Mammary epithelial cell (primary cell): ENCODE measurements at regions not wholly inside any gene's neighbourhood (a gene's known extent, or its start where the extent isn't known, plus 50 kb on each side); places are given as distances from the start of the nearest gene placed in this dataset.

Experiments
- CTCF ChIP-seq, 2 donors: IDR thresholded peaks in 1 of 2; conservative IDR thresholded peaks in 1 of 2; 2 replicates each; pipeline ENCODE4 v1.5.1; 2011 to 2012; ENCODE audit warnings: inconsistent platforms in 2 of 2, low read length in 2 of 2, mild to moderate bottlenecking in 2 of 2, control low read depth in 1 of 2, low read depth in 1 of 2; ENCODE audit not compliant: insufficient read depth in 1 of 2; ENCODE audit errors: extremely low read depth in 1 of 2
- EZH2 ChIP-seq: IDR thresholded peaks from 2 replicates; pipeline ENCODE4 v1.6.1; 2012; ENCODE audit warnings: low read length, inconsistent platforms, borderline replicate concordance

- TF ChIP-seq CTCF (conservative IDR thresholded peaks at IDR 0.05 in 1 of 2, IDR thresholded peaks at IDR 0.05 in 1 of 2; ENCODE audit: extremely low read depth in 1 of 2, insufficient read depth in 1 of 2, low read depth in 1 of 2, low read length in 2 of 2) (no peak), EZH2 (no peak)
Measured at GRCh38 chr7:30225863-30226613, 58.4 kb upstream of the ZNRF2 start.
